WTC11 (cell line): ENCODE measurements at regions not wholly inside any gene's neighbourhood (a gene's known extent, or its start where the extent isn't known, plus 50 kb on each side); places are given as distances from the start of the nearest gene placed in this dataset.

Source experiments
- ATAC-seq: fragments of 200-7000 bp; cut with Tn5 transposase; 2 replicates; pipeline ENCODE4 v1.10.0; 2021; ENCODE audit warnings: mild to moderate bottlenecking, moderate library complexity
- CTCF ChIA-PET: fragments of 300-600 bp; sonication (Branson Sonifier 250); formaldehyde crosslinking; loops from one replicate; lab custom pipeline; 2021; ENCODE audit warnings: antibody characterized with exemption; lab: Charles Lee
- POLR2A ChIA-PET: fragments of 350-600 bp; sonication (Branson Sonifier 250); formaldehyde crosslinking; loops from one replicate; lab custom pipeline; 2021; ENCODE audit warnings: antibody characterized with exemption; lab: Charles Lee
- DNase-seq: peaks from one replicate; pipeline ENCODE4 v3.0.0; 2021; ENCODE audit warnings: low spot score
- H3K27ac Mint-ChIP-seq: 2 replicates; pipeline ENCODE4 v1.8.0; 2021; ENCODE audit warnings: mixed read lengths
- H3K27me3 Mint-ChIP-seq: 2 replicates; pipeline ENCODE4 v1.8.0; 2021; ENCODE audit warnings: low read depth, mild to moderate bottlenecking, moderate library complexity, mixed read lengths
- H3K36me3 Mint-ChIP-seq: 2 replicates; pipeline ENCODE4 v1.8.0; 2021; ENCODE audit warnings: mixed read lengths
- H3K4me1 Mint-ChIP-seq: 2 replicates; pipeline ENCODE4 v1.8.0; 2022; ENCODE audit warnings: mixed read lengths
- H3K4me3 Mint-ChIP-seq: 2 replicates; pipeline ENCODE4 v1.8.0; 2021; ENCODE audit warnings: mild to moderate bottlenecking, moderate library complexity, mixed read lengths
- H3K9me3 Mint-ChIP-seq: 2 replicates; pipeline ENCODE4 v1.8.0; 2021; ENCODE audit warnings: mixed read lengths
- ATF1 ChIP-seq: sonication (generic); formaldehyde crosslinking; IDR thresholded peaks from 2 replicates; pipeline ENCODE4 v1.8.1; 2023; ENCODE audit warnings: mild to moderate bottlenecking, moderate library complexity, missing genetic modification reagents
- ELF4 ChIP-seq: sonication (generic); formaldehyde crosslinking; IDR thresholded peaks from 2 replicates; pipeline ENCODE4 v1.8.1; 2022; ENCODE audit warnings: low read depth, mild to moderate bottlenecking, moderate library complexity, missing genetic modification reagents
- ESRRA ChIP-seq: sonication (generic); formaldehyde crosslinking; IDR thresholded peaks from 2 replicates; pipeline ENCODE4 v1.8.1; 2022; ENCODE audit warnings: mild to moderate bottlenecking, missing genetic modification reagents, borderline replicate concordance
- ETV6 ChIP-seq: sonication (generic); formaldehyde crosslinking; IDR thresholded peaks from 2 replicates; pipeline ENCODE4 v1.8.1; 2022; ENCODE audit warnings: mild to moderate bottlenecking, missing genetic modification reagents
- GRHL2 ChIP-seq: fragments of 250-450 bp; sonication (Bioruptor Pico); IDR thresholded peaks from 2 replicates; pipeline ENCODE4 v1.8.0; 2022; ENCODE audit warnings: mild to moderate bottlenecking, moderate library complexity; ENCODE audit not compliant: insufficient replicate concordance, severe bottlenecking
- HMGA2 ChIP-seq: fragments of 250-450 bp; sonication (Bioruptor Pico); IDR thresholded peaks from 2 replicates; pipeline ENCODE4 v1.4.0; 2021; ENCODE audit warnings: mild to moderate bottlenecking, moderate library complexity
- HMGXB4 ChIP-seq: sonication (generic); formaldehyde crosslinking; IDR thresholded peaks from 2 replicates; pipeline ENCODE4 v1.8.1; 2023; ENCODE audit warnings: mild to moderate bottlenecking, moderate library complexity, missing genetic modification reagents
- JUN ChIP-seq: sonication (generic); formaldehyde crosslinking; IDR thresholded peaks from 2 replicates; pipeline ENCODE4 v1.8.0; 2023; ENCODE audit warnings: mild to moderate bottlenecking, missing genetic modification reagents
- NFATC4 ChIP-seq: fragments of 250-450 bp; sonication (Bioruptor Pico); IDR thresholded peaks from 2 replicates; pipeline ENCODE4 v1.9.0; 2021; ENCODE audit warnings: mild to moderate bottlenecking
- SMAD4 ChIP-seq: sonication (generic); formaldehyde crosslinking; IDR thresholded peaks from 2 replicates; pipeline ENCODE4 v1.8.0; 2022; ENCODE audit warnings: mild to moderate bottlenecking, missing genetic modification reagents
- SP1 ChIP-seq: sonication (generic); formaldehyde crosslinking; conservative IDR thresholded peaks from 2 replicates; pipeline ENCODE4 v1.8.1; 2022; ENCODE audit warnings: missing genetic modification reagents
- USF2 ChIP-seq: sonication (generic); formaldehyde crosslinking; IDR thresholded peaks from 2 replicates; pipeline ENCODE4 v1.8.1; 2023; ENCODE audit warnings: mild to moderate bottlenecking, missing genetic modification reagents, moderate library complexity
- ZNF121 ChIP-seq: sonication (generic); formaldehyde crosslinking; IDR thresholded peaks from 2 replicates; pipeline ENCODE4 v1.8.0; 2023; ENCODE audit warnings: missing genetic modification reagents
- ZNF219 ChIP-seq: sonication (generic); formaldehyde crosslinking; IDR thresholded peaks from 2 replicates; pipeline ENCODE4 v1.8.0; 2023; ENCODE audit warnings: missing genetic modification reagents, mild to moderate bottlenecking, borderline replicate concordance
- ZNF317 ChIP-seq: sonication (generic); formaldehyde crosslinking; IDR thresholded peaks from 2 replicates; pipeline ENCODE4 v1.8.1; 2023; ENCODE audit warnings: low read depth, mild to moderate bottlenecking, moderate library complexity, missing genetic modification reagents, borderline replicate concordance
- ZNF532 ChIP-seq: fragments of 250-450 bp; sonication (Bioruptor Pico); IDR thresholded peaks from 2 replicates; pipeline ENCODE4 v1.9.0; 2021; ENCODE audit warnings: mild to moderate bottlenecking, borderline replicate concordance
- ZNF671 ChIP-seq: fragments of 250-450 bp; sonication (Bioruptor Pico); IDR thresholded peaks from 2 replicates; pipeline ENCODE4 v1.8.0; 2021; ENCODE audit warnings: mild to moderate bottlenecking
- ZSCAN18 ChIP-seq: fragments of 250-450 bp; sonication (Bioruptor Pico); IDR thresholded peaks from 2 replicates; pipeline ENCODE4 v2.1.2; 2022; ENCODE audit warnings: mild to moderate bottlenecking, moderate library complexity
- TF ChIP-seq, protein P1 (sequence below): sonication (generic); formaldehyde crosslinking; IDR thresholded peaks from 2 replicates; pipeline ENCODE4 v1.8.1; 2022; ENCODE audit warnings: mild to moderate bottlenecking, missing genetic modification reagents, moderate library complexity, borderline replicate concordance
- TF ChIP-seq, protein P2 (sequence below): sonication (generic); formaldehyde crosslinking; IDR thresholded peaks from 2 replicates; pipeline ENCODE4 v1.8.0; 2022; ENCODE audit warnings: mild to moderate bottlenecking, missing genetic modification reagents
- TF ChIP-seq, protein P3 (sequence below): sonication (generic); formaldehyde crosslinking; IDR thresholded peaks from 2 replicates; pipeline ENCODE4 v1.8.1; 2022; ENCODE audit warnings: mild to moderate bottlenecking, moderate library complexity, missing genetic modification reagents

DNA sequence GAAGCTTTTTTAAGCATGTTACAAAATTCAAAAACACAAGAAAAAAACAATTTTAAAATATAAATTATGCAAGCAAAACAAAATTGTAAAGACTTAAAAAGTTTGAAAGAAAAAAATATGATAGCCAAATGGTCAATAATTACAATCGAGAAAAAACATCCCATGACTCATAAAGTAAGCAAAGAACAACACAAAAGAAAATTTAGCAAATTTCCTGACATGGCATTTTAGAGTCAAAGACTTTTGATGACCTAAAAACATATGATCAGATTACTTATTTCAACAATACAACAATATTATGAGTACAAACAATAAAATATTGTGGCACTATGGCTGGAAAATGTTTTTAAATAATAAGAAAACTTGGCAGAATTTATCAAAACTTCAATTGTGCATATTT lies 312.1 kb upstream of the MEOX2 start (continued):
- TF ChIP-seq ZNF317 (CRISPR knock-in tag) (no peak), ZNF121 (CRISPR knock-in tag) (no peak)

GRCh38 chr7:15995027-15995426 lies 308.5 kb upstream of the MEOX2 start:
- Mint-ChIP-seq H3K36me3 (no peaks in the 10 kb centered on the region), H3K4me1 (no peaks in the 10 kb centered on the region), H3K9me3 (no peaks in the 10 kb centered on the region), H3K4me3 (no peak overlapping the region), H3K27me3 (peaks cover 4% of the 10 kb centered on the region; the same call in 1 of the 2 replicates), H3K27ac (no peak overlapping the region)
- TF ChIP-seq ZNF121 (CRISPR knock-in tag) (no peak), HMGXB4 (CRISPR knock-in tag) (no peak), HMGA2 (CRISPR knock-in tag) (no peak), ELF4 (no peak)
- ATAC-seq = no peak
- CTCF ChIA-PET = interaction anchor here (0.6 kb wide), 1 partner anchor 10 kb away, joined by 3 read pairs; no protein-coding TSS in a partner anchor
- POLR2A ChIA-PET = no interaction called here
- no peak for DNase-seq

DNA sequence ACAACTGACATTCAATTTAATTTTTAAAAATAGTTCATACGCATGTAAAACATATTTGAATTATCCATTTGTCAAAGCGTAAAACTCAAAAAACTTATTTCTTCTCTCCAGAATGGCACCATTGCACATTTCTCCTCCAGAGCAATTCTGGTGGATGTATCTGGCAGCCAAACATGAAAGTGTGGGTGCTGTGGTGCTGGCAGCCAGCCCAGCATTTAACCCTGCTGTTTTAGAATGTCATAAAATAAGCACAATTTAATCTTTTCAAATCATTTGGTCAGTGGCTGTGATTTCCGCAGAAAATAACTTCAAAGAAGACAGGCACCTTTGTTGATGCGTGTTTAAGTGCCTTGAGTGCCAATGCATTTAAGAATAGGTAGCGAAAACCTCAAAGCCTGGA lies 302.7 kb upstream of the MEOX2 start:
- Mint-ChIP-seq H3K4me3 (no peak overlapping the region), H3K27me3 (peaks cover 45% of the 10 kb centered on the region), H3K36me3 (no peaks in the 10 kb centered on the region), H3K27ac (no peak overlapping the region), H3K4me1 (peaks cover 38% of the 10 kb centered on the region), H3K9me3 (no peaks in the 10 kb centered on the region)
- DNase-seq (no peak), ATAC-seq (no peak)
- ChIA-PET POLR2A (no interaction called here), CTCF (no interaction called here)
- no peak for TF ChIP-seq ZNF219 (CRISPR knock-in tag)
- TF ChIP-seq ZNF671 (CRISPR knock-in tag) = no peak
- TF ChIP-seq, protein P1, sequence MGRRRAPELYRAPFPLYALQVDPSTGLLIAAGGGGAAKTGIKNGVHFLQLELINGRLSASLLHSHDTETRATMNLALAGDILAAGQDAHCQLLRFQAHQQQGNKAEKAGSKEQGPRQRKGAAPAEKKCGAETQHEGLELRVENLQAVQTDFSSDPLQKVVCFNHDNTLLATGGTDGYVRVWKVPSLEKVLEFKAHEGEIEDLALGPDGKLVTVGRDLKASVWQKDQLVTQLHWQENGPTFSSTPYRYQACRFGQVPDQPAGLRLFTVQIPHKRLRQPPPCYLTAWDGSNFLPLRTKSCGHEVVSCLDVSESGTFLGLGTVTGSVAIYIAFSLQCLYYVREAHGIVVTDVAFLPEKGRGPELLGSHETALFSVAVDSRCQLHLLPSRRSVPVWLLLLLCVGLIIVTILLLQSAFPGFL (CRISPR knock-in tag) = no peak
- no peak for TF ChIP-seq ETV6 (CRISPR knock-in tag)
- TF ChIP-seq, protein P2, sequence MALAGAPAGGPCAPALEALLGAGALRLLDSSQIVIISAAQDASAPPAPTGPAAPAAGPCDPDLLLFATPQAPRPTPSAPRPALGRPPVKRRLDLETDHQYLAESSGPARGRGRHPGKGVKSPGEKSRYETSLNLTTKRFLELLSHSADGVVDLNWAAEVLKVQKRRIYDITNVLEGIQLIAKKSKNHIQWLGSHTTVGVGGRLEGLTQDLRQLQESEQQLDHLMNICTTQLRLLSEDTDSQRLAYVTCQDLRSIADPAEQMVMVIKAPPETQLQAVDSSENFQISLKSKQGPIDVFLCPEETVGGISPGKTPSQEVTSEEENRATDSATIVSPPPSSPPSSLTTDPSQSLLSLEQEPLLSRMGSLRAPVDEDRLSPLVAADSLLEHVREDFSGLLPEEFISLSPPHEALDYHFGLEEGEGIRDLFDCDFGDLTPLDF (CRISPR knock-in tag) = no peak
- no peak for TF ChIP-seq ZNF532
- no peak for TF ChIP-seq ESRRA (CRISPR knock-in tag)
- TF ChIP-seq ZNF121 (CRISPR knock-in tag) = no peak
- TF ChIP-seq SP1 (CRISPR knock-in tag) = no peak
- no peak for TF ChIP-seq SMAD4 (CRISPR knock-in tag)
- TF ChIP-seq, protein P3, sequence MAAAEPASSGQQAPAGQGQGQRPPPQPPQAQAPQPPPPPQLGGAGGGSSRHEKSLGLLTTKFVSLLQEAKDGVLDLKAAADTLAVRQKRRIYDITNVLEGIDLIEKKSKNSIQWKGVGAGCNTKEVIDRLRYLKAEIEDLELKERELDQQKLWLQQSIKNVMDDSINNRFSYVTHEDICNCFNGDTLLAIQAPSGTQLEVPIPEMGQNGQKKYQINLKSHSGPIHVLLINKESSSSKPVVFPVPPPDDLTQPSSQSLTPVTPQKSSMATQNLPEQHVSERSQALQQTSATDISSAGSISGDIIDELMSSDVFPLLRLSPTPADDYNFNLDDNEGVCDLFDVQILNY = no peak
- TF ChIP-seq ATF1 (CRISPR knock-in tag) = no peak
- TF ChIP-seq NFATC4 (CRISPR knock-in tag) = no peak
- no peak for TF ChIP-seq ZSCAN18 (CRISPR knock-in tag)
- TF ChIP-seq JUN = no peak
- no peak for TF ChIP-seq GRHL2
- TF ChIP-seq USF2 (CRISPR knock-in tag) = no peak
